HFFc6 (cell line): ENCODE measurements at regions not wholly inside any gene's neighbourhood (a gene's known extent, or its start where the extent isn't known, plus 50 kb on each side); places are given as distances from the start of the nearest gene placed in this dataset.

Source experiments
- DNase-seq: peaks from one replicate; pipeline ENCODE4 v3.0.0-alpha.2; 2018
- H3K27ac Mint-ChIP-seq: 2 replicates; pipeline ENCODE4 v1.8.0; 2020; ENCODE audit warnings: mild to moderate bottlenecking, mixed read lengths
- H3K27me3 Mint-ChIP-seq: 2 replicates; pipeline ENCODE4 v1.8.0; 2021; ENCODE audit warnings: mild to moderate bottlenecking, moderate library complexity, mixed read lengths; ENCODE audit not compliant: insufficient read depth
- H3K36me3 Mint-ChIP-seq: 2 replicates; pipeline ENCODE4 v1.8.0; 2021; ENCODE audit warnings: low read depth, mixed read lengths
- H3K4me1 Mint-ChIP-seq: 2 replicates; pipeline ENCODE4 v1.8.0; 2020; ENCODE audit warnings: low read depth, mixed read lengths
- H3K4me3 Mint-ChIP-seq: 2 replicates; pipeline ENCODE4 v1.8.0; 2020; ENCODE audit warnings: mild to moderate bottlenecking, moderate library complexity, mixed read lengths
- H3K9me3 Mint-ChIP-seq: 2 replicates; pipeline ENCODE4 v1.8.0; 2020; ENCODE audit warnings: mild to moderate bottlenecking, mixed read lengths
- CTCF ChIP-seq: fragments of 200-600 bp; sonication (generic); IDR thresholded peaks from 2 replicates; pipeline ENCODE4 v1.5.0; 2021; ENCODE audit warnings: antibody characterized with exemption, mild to moderate bottlenecking

GRCh38 chr15:69805248-69805953 is 292.3 kb downstream of the TLE3 start:
- H3K4me3 Mint-ChIP-seq = no peak overlapping the region
- no peak for DNase-seq

GRCh38 chr15:69806287-69806915 is 291.3 kb downstream of the TLE3 start:
- no peak overlapping the region for H3K4me3 Mint-ChIP-seq
- H3K27me3 Mint-ChIP-seq = peaks cover 33% of the 10 kb centered on the region
- TF ChIP-seq CTCF = no peak
- H3K4me1 Mint-ChIP-seq = peaks cover 7% of the 10 kb centered on the region
- DNase-seq = no peak
- no peaks in the 10 kb centered on the region for H3K9me3 Mint-ChIP-seq
- no peaks in the 10 kb centered on the region for H3K36me3 Mint-ChIP-seq
- H3K27ac Mint-ChIP-seq = no peak overlapping the region

More at GRCh38 chr15:69805248-69805953, 292.3 kb downstream of the TLE3 start:
- no peaks in the 10 kb centered on the region for H3K36me3 Mint-ChIP-seq
- H3K9me3 Mint-ChIP-seq = no peaks in the 10 kb centered on the region
- peaks cover 7% of the 10 kb centered on the region for H3K4me1 Mint-ChIP-seq
- H3K27me3 Mint-ChIP-seq = peaks cover 33% of the 10 kb centered on the region
- no peak for TF ChIP-seq CTCF
- no peak overlapping the region for H3K27ac Mint-ChIP-seq

- H3K27ac Mint-ChIP-seq = no peak overlapping the region
- peak; percentile 18 for DNase-seq
- no peak overlapping the region for H3K4me3 Mint-ChIP-seq
- no peaks in the 10 kb centered on the region for H3K9me3 Mint-ChIP-seq
- H3K4me1 Mint-ChIP-seq = peaks cover 7% of the 10 kb centered on the region
- H3K36me3 Mint-ChIP-seq = no peaks in the 10 kb centered on the region
- no peak for TF ChIP-seq CTCF
- H3K27me3 Mint-ChIP-seq = peaks cover 26% of the 10 kb centered on the region
These were observed 290.0 kb downstream of the TLE3 start for GRCh38 chr15:69807721-69808120.

GRCh38 chr15:69808756-69809155 is 289.0 kb downstream of the TLE3 start:
- Mint-ChIP-seq H3K27me3 (peaks cover 25% of the 10 kb centered on the region), H3K4me3 (no peak overlapping the region), H3K4me1 (peaks cover 7% of the 10 kb centered on the region), H3K9me3 (no peaks in the 10 kb centered on the region), H3K27ac (no peak overlapping the region), H3K36me3 (no peaks in the 10 kb centered on the region)
- no peak for DNase-seq
- TF ChIP-seq CTCF = no peak

GRCh38 chr15:69809421-69809820 is 288.3 kb downstream of the TLE3 start:
- H3K36me3 Mint-ChIP-seq = no peaks in the 10 kb centered on the region
- DNase-seq = no peak
- no peak overlapping the region for H3K4me3 Mint-ChIP-seq
- no peak for TF ChIP-seq CTCF
- no peaks in the 10 kb centered on the region for H3K9me3 Mint-ChIP-seq
- peaks cover 7% of the 10 kb centered on the region for H3K4me1 Mint-ChIP-seq
- H3K27ac Mint-ChIP-seq = no peak overlapping the region
- peaks cover 28% of the 10 kb centered on the region for H3K27me3 Mint-ChIP-seq
